NCI-H2081 (cell line): ENCODE measurements at regions not wholly inside any gene's neighbourhood (a gene's known extent, or its start where the extent isn't known, plus 50 kb on each side); places are given as distances from the start of the nearest gene placed in this dataset.
"Not testable (repeated sequence)": the region's sequence is repeated elsewhere in the genome, so short reads cannot be mapped to it uniquely, and the experiment has no call there.

Source experiments
- DNase-seq, 2 experiments: peaks; one replicate each; lab custom pipeline; 2025; lab: John Stamatoyannopoulos, UW

- DNase-seq, result no peak
Measured at GRCh38 chr15:53128652-53129051, 338.5 kb upstream of the ONECUT1 start.

DNA sequence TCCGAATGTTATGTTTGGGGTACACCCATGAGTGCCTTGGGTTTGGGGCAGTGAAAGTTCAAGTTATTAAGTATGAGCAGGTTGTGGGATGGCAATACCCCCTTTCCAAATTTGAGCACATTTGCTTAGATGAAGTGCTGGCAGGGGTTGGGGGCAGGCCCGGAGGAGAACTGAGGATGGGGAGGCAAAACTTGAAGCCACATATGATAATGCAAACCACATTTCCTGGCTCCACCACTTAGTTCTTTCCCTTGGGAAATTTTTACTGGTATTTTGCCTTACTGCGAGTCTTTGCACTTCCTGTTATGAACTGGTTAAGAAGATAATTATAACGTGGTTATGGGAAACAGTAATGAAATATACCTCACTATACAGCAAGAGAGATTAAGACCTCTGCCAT lies 336.0 kb upstream of the ONECUT1 start:
- DNase-seq, result no peak

- DNase-seq, result no peak
Measured at GRCh38 chr15:53122818-53123217, 332.7 kb upstream of the ONECUT1 start.

- not testable (repeated sequence) for DNase-seq
Measured at GRCh38 chr15:53116915-53117314, 326.8 kb upstream of the ONECUT1 start.

- DNase-seq, result no peak
Measured at GRCh38 chr15:53116169-53116568, 326.0 kb upstream of the ONECUT1 start.

DNA sequence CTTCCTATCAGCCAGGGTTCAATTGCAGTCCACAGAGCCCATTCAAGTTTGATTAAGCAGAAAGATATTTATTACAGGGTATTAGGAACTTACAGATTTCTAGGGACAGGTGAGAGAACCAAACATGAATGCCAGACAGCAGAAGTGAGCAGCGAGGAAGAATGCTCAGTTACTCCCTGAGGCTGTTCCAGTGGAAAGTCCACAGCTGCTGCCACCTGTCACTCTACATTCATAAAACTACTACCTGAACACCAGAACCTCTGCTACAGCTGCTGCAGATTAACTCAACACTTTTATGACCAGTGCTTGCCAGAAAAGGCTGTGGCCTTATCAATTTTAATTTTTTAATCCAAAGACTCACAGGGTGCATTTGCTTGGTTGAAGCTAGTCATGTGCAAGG lies 325.4 kb upstream of the ONECUT1 start:
- DNase-seq, result no peak

DNA sequence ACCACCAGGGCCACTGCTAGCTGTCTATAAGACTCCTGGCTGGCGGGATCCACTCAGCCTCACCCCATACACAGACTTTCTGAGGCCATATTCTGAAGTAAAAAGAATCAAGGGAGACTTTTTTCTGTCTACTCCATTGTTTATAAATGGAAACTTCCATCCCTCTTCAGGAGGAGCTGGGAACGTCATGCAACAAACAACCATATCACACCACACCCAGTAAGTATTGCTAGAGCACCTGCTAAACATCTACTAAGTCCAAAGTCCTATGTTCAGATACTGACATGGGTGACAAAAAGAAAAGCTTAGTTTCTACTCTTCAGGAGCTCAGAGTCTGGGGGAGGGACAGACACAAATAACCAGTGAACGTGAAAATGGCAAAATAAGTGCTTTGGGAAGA lies 324.8 kb upstream of the ONECUT1 start:
- DNase-seq, result no peak

- DNase-seq, result no peak
Measured at GRCh38 chr15:53110999-53111398, 320.9 kb upstream of the ONECUT1 start.

DNA sequence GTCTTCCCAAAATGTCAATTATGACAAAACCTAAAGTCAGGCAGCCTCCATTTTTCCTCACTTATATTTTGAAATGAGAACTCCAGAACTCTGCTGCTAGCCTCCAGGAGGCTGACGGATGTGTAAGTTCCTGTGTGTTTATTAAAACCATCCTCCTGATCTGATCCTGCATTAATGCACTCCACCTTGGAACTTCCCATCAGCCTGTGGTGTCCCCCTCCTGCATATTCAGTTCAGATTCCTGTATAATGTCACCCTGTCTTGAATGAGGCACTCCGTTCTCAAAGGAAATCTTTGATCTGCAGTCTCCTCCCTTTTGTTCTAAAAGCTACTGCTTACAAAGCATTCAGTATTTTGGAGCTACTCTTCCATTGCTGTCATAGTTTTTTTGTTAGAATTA lies 318.2 kb upstream of the ONECUT1 start:
- no peak for DNase-seq

DNA sequence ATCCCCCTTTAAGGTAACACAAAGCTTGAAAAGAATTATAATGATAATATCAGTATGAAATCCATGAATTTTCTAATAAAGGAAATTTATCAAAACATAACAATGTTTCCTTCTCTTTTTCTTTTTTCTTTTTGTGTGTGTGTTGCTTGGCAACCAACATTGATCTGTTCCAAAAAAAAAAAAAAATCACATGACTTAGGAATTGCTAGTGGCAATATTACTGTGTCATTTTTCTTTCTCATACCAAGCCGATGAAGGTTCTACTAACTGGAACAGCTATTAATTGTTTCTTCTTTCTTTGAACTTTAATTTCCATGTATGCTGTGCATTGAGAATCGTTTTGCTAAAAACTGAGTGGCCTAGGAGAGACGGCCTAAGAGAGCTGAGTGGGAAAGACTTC lies 317.7 kb upstream of the ONECUT1 start:
- no peak for DNase-seq

- DNase-seq, result no peak
Measured at GRCh38 chr15:53106505-53107286, 316.6 kb upstream of the ONECUT1 start.

- DNase-seq, result no peak
Measured at GRCh38 chr15:53102483-53102882, 312.3 kb upstream of the ONECUT1 start.

GRCh38 chr15:53080484-53080883 lies 290.3 kb upstream of the ONECUT1 start:
- DNase-seq, result no peak

DNA sequence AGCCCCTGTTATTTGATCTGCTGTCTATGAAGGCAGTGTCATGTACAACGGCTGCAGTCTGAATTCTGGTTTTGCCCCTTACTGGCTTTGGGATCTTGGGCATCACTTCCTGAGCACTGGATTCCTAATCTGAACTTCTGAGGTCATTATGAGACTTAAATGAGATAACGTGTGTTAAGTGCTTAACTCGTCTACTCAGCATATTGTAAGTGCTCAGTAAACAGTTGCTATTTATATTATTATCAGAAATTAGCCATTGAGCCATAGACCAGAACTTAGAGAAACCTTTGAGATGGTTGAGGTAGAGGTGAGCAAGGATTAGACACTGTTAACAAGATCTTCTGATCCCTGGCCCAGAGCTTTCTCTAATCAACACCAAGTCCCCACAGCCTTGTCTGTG lies 284.1 kb upstream of the ONECUT1 start:
- DNase-seq, result no peak

DNA sequence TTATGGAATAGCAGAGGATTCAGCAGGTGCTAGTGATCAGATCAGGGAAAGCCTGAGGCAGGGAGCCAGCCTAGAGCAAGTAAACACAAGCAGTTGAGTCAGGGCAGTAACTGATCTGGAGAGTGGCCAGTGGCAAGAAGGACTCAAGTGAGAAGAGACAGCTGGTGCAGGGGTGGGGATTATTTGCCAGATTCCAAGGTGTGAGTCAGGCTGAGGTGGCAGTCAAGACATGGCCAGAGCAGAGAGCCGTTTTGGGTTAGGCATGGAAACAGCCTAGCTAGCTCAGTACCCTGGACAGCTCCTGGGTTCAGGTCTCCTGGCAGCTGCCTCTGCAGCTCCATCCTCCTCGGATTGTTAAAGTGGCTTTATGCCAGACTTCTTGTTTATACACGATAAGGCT lies 281.9 kb upstream of the ONECUT1 start:
- DNase-seq, result no peak

GRCh38 chr15:53068636-53069035 lies 278.5 kb upstream of the ONECUT1 start:
- no peak for DNase-seq

GRCh38 chr15:53059273-53060043 lies 269.3 kb upstream of the ONECUT1 start:
- no peak for DNase-seq

DNA sequence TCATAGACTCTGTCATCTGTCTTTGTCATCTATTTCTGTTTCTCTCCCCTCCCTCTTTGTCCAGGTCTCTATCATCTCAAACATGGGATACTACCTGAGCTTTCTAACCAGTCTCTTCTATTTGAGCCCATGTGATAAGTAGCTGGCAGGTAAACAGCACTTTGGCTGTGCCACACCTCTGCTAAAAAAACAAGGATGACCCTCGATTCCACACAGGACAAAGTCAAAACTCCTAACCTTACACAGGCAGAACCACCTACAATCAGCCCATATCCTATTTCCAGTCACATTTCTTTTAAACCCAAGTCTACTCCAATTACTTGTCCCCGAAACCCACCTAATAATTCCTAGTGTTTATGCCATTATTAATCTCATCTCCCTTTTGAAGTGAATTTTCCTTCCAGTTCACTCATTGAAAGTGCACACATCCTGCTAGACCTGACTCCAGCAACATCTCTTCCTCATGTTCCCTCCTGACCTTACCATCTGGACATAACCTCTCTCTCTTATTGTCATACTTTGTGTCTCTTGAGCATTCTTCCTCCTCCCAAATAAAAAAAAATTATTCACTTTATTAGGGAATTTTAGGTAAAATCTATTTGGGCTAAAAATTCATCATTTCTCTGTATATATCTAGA lies 256.1 kb upstream of the ONECUT1 start:
- DNase-seq, result no peak

GRCh38 chr15:53038655-53038941 lies 248.5 kb upstream of the ONECUT1 start:
- no peak for DNase-seq

DNA sequence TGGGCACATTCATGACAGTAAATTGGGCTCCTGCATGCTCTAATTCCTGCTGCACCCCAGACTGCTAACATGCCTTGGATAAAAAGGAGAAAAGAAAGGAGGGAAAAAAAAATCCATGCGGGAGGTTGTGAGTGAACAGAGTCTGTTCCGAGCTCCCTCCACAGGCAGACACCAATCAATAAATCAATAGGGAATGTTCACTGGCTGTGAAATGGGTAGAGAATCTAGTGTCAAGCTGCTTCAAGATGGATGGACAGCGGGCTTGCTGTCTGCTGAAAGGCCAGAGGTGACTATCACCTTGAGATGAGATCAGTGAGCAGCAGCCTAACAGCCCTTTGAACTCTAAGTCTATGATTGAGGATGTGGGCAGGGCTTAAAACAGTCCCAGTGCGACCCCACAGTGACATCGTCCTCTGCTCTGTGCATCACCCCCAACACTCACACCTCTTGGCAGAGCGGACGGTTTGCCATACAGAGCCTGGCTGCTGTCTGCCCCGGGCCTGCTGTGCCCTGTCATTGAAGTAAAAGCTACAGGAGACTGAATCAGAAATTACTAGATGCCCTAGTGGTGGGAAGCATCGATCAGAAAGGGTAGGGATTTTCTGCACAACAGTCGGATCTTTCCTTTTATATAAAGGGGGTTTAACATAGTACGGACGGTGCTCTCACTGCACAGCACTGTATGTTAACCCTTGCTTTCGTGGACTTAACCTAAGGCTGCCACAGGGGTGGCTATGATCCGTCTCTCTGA lies 247.9 kb upstream of the ONECUT1 start:
- no peak for DNase-seq

DNA sequence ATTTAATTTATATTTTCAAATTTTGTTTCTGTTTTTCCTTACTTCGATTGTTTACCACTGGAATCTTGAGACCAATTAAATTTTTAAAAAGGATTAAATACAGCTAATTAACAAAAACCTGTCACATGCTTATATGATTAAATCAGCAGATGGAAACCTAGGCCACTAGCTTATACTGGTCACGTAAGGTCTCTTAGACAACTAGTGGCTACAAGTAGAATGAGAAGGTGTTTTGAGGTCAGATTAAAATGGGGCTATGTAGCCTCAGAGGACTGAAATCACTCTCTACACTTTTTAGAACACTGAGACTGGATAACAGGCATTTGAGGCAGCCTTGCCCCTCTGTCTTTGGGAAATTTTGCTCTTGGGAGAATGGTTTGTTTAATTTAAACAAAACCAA lies 246.5 kb upstream of the ONECUT1 start:
- no peak for DNase-seq

GRCh38 chr15:53034767-53035245 lies 244.7 kb upstream of the ONECUT1 start:
- DNase-seq, result no peak
